ENCODE measurements at regions not wholly inside any gene's neighbourhood (a gene's known extent, or its start where the extent isn't known, plus 50 kb on each side); places are given as distances from the start of the nearest gene placed in this dataset.

- Histone ChIP-seq H2BK120ac (ENCODE audit: low read depth, low read length) (no peak overlapping the region), H3K23ac (ENCODE audit: low read length in 2 of 2) (no peak overlapping the region), H3K36me3 (ENCODE audit: control insufficient read depth in 1 of 2, insufficient read depth in 2 of 2, low read depth in 1 of 2, low read length in 2 of 2) (no peaks in the 10 kb centered on the region), H3K27me3 (ENCODE audit: control insufficient read depth in 1 of 2, insufficient read depth in 1 of 2, low read length in 2 of 2) (no peaks in the 10 kb centered on the region), H2AFZ (ENCODE audit: low read depth, low read length) (no peak overlapping the region), H3K18ac (ENCODE audit: low read depth in 1 of 2, low read length in 2 of 2) (no peak overlapping the region), H3K4me3 (ENCODE audit: insufficient read depth in 1 of 2, low read depth in 1 of 2, low read length in 2 of 2) (no peak overlapping the region), H3K79me1 (replicated peaks; ENCODE audit: low read length, poor library complexity, severe bottlenecking) (no peaks in the 10 kb centered on the region), H4K91ac (ENCODE audit: low read length) (no peak overlapping the region), H4K8ac (ENCODE audit: low read length) (no peak overlapping the region), H2BK5ac (ENCODE audit: low read depth, low read length, poor library complexity, severe bottlenecking) (no peak overlapping the region), H3K27ac (ENCODE audit: low read length, poor library complexity, severe bottlenecking) (no peak overlapping the region), H3K9ac (ENCODE audit: low read length) (no peak overlapping the region), H3K14ac (ENCODE audit: low read length in 2 of 2) (no peak overlapping the region), H2BK12ac (ENCODE audit: low read length in 2 of 2) (no peak overlapping the region), H3K4me1 (ENCODE audit: control insufficient read depth, insufficient read depth, low read depth, low read length) (peaks cover 7% of the 10 kb centered on the region), H3K9me3 (ENCODE audit: control insufficient read depth, low read length) (no peaks in the 10 kb centered on the region), H2BK15ac (ENCODE audit: low read depth, poor library complexity, severe bottlenecking) (no peak overlapping the region), H3K4me2 (ENCODE audit: low read length, poor library complexity, severe bottlenecking) (no peak overlapping the region), H2AK5ac (ENCODE audit: low read length, severe bottlenecking) (no peak overlapping the region), H3K4ac (ENCODE audit: low read depth in 1 of 2, low read length in 2 of 2) (no peak overlapping the region)
- DNase-seq = no peak
- 90% methylated on average over 3 of the region's 3 CpGs for WGBS
Measured at GRCh38 chr12:106000382-106001104, 138.2 kb downstream of the NUAK1 start.

GRCh38 chr12:106001105-106001836 is 137.5 kb downstream of the NUAK1 start:
- Histone ChIP-seq H3K79me1 (replicated peaks; ENCODE audit: low read length, poor library complexity, severe bottlenecking) (no peaks in the 10 kb centered on the region), H3K4me1 (ENCODE audit: control insufficient read depth, insufficient read depth, low read depth, low read length) (no peaks in the 10 kb centered on the region), H2AK5ac (ENCODE audit: low read length, severe bottlenecking) (no peak overlapping the region), H2BK120ac (ENCODE audit: low read depth, low read length) (no peak overlapping the region), H2BK15ac (ENCODE audit: low read depth, poor library complexity, severe bottlenecking) (no peak overlapping the region), H3K18ac (ENCODE audit: low read depth in 1 of 2, low read length in 2 of 2) (no peak overlapping the region), H2BK5ac (ENCODE audit: low read depth, low read length, poor library complexity, severe bottlenecking) (no peak overlapping the region), H4K8ac (ENCODE audit: low read length) (no peak overlapping the region), H3K4ac (ENCODE audit: low read depth in 1 of 2, low read length in 2 of 2) (no peak overlapping the region), H3K36me3 (ENCODE audit: control insufficient read depth in 1 of 2, insufficient read depth in 2 of 2, low read depth in 1 of 2, low read length in 2 of 2) (no peaks in the 10 kb centered on the region), H3K4me3 (ENCODE audit: insufficient read depth in 1 of 2, low read depth in 1 of 2, low read length in 2 of 2) (no peak overlapping the region), H2AFZ (ENCODE audit: low read depth, low read length) (no peak overlapping the region), H2BK12ac (ENCODE audit: low read length in 2 of 2) (no peak overlapping the region), H3K4me2 (ENCODE audit: low read length, poor library complexity, severe bottlenecking) (no peak overlapping the region), H3K23ac (ENCODE audit: low read length in 2 of 2) (no peak overlapping the region), H3K27me3 (ENCODE audit: control insufficient read depth in 1 of 2, insufficient read depth in 1 of 2, low read length in 2 of 2) (no peaks in the 10 kb centered on the region), H4K91ac (ENCODE audit: low read length) (no peak overlapping the region), H3K14ac (ENCODE audit: low read length in 2 of 2) (no peak overlapping the region), H3K9ac (ENCODE audit: low read length) (no peak overlapping the region), H3K27ac (ENCODE audit: low read length, poor library complexity, severe bottlenecking) (no peak overlapping the region), H3K9me3 (ENCODE audit: control insufficient read depth, low read length) (no peaks in the 10 kb centered on the region)
- WGBS = 87% methylated on average over 2 of the region's 2 CpGs
- no peak for DNase-seq

DNA sequence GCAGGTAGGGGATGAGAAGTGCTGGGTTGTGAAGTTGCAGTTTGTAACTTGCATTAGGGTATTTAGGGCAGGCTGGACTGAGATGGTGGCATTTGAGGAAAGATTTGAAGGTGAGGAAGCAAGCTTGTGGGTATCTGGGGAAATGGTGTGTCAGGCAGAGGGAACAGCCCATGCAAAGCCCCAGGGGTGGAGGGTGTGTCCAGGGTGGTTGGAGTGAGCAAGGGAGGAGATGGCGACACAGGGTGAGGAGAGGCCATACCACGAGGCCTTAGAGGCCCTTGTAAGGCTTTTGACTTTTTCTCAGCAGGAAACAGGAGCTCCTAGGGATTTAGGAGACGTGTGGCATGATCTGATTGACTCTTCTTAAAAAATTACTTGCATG is 136.9 kb downstream of the NUAK1 start:
- Histone ChIP-seq H3K4me1 (ENCODE audit: control insufficient read depth, insufficient read depth, low read depth, low read length) (no peaks in the 10 kb centered on the region), H3K27me3 (ENCODE audit: control insufficient read depth in 1 of 2, insufficient read depth in 1 of 2, low read length in 2 of 2) (no peaks in the 10 kb centered on the region), H2BK5ac (ENCODE audit: low read depth, low read length, poor library complexity, severe bottlenecking) (no peak overlapping the region), H3K79me1 (replicated peaks; ENCODE audit: low read length, poor library complexity, severe bottlenecking) (no peaks in the 10 kb centered on the region), H3K9me3 (ENCODE audit: control insufficient read depth, low read length) (no peaks in the 10 kb centered on the region), H3K14ac (ENCODE audit: low read length in 2 of 2) (no peak overlapping the region), H3K23ac (ENCODE audit: low read length in 2 of 2) (no peak overlapping the region), H2BK12ac (ENCODE audit: low read length in 2 of 2) (no peak overlapping the region), H3K4me2 (ENCODE audit: low read length, poor library complexity, severe bottlenecking) (no peak overlapping the region), H2AFZ (ENCODE audit: low read depth, low read length) (no peak overlapping the region), H4K91ac (ENCODE audit: low read length) (no peak overlapping the region), H3K9ac (ENCODE audit: low read length) (no peak overlapping the region), H4K8ac (ENCODE audit: low read length) (no peak overlapping the region), H3K4me3 (ENCODE audit: insufficient read depth in 1 of 2, low read depth in 1 of 2, low read length in 2 of 2) (no peak overlapping the region), H2AK5ac (ENCODE audit: low read length, severe bottlenecking) (no peak overlapping the region), H3K36me3 (ENCODE audit: control insufficient read depth in 1 of 2, insufficient read depth in 2 of 2, low read depth in 1 of 2, low read length in 2 of 2) (no peaks in the 10 kb centered on the region), H3K4ac (ENCODE audit: low read depth in 1 of 2, low read length in 2 of 2) (no peak overlapping the region), H2BK120ac (ENCODE audit: low read depth, low read length) (no peak overlapping the region), H3K18ac (ENCODE audit: low read depth in 1 of 2, low read length in 2 of 2) (no peak overlapping the region), H3K27ac (ENCODE audit: low read length, poor library complexity, severe bottlenecking) (no peak overlapping the region), H2BK15ac (ENCODE audit: low read depth, poor library complexity, severe bottlenecking) (no peak overlapping the region)
- WGBS = no CpG with 5 or more reads among the region's 3 CpGs
- DNase-seq = no peak

GRCh38 chr12:106003297-106003696 is 135.5 kb downstream of the NUAK1 start:
- Histone ChIP-seq H2BK120ac (ENCODE audit: low read depth, low read length) (no peak overlapping the region), H3K27me3 (ENCODE audit: control insufficient read depth in 1 of 2, insufficient read depth in 1 of 2, low read length in 2 of 2) (no peaks in the 10 kb centered on the region), H3K4me1 (ENCODE audit: control insufficient read depth, insufficient read depth, low read depth, low read length) (no peaks in the 10 kb centered on the region), H2BK15ac (ENCODE audit: low read depth, poor library complexity, severe bottlenecking) (no peak overlapping the region), H3K27ac (ENCODE audit: low read length, poor library complexity, severe bottlenecking) (no peak overlapping the region), H2AK5ac (ENCODE audit: low read length, severe bottlenecking) (no peak overlapping the region), H3K18ac (ENCODE audit: low read depth in 1 of 2, low read length in 2 of 2) (no peak overlapping the region), H2BK5ac (ENCODE audit: low read depth, low read length, poor library complexity, severe bottlenecking) (no peak overlapping the region), H2BK12ac (ENCODE audit: low read length in 2 of 2) (no peak overlapping the region), H3K9ac (ENCODE audit: low read length) (no peak overlapping the region), H3K23ac (ENCODE audit: low read length in 2 of 2) (no peak overlapping the region), H3K4ac (ENCODE audit: low read depth in 1 of 2, low read length in 2 of 2) (no peak overlapping the region), H4K8ac (ENCODE audit: low read length) (no peak overlapping the region), H3K14ac (ENCODE audit: low read length in 2 of 2) (no peak overlapping the region), H4K91ac (ENCODE audit: low read length) (no peak overlapping the region), H3K4me2 (ENCODE audit: low read length, poor library complexity, severe bottlenecking) (no peak overlapping the region), H3K9me3 (ENCODE audit: control insufficient read depth, low read length) (no peaks in the 10 kb centered on the region), H3K36me3 (ENCODE audit: control insufficient read depth in 1 of 2, insufficient read depth in 2 of 2, low read depth in 1 of 2, low read length in 2 of 2) (no peaks in the 10 kb centered on the region), H3K79me1 (replicated peaks; ENCODE audit: low read length, poor library complexity, severe bottlenecking) (no peaks in the 10 kb centered on the region), H2AFZ (ENCODE audit: low read depth, low read length) (no peak overlapping the region), H3K4me3 (ENCODE audit: insufficient read depth in 1 of 2, low read depth in 1 of 2, low read length in 2 of 2) (no peak overlapping the region)
- no peak for DNase-seq
- 96% methylated on average over 3 of the region's 3 CpGs for WGBS

Measured in mesenchymal stem cell (in vitro differentiated cells and primary cell).